CD4-positive, alpha-beta T cell treated with Interleukin-12 subunit alpha and Interleukin-12 subunit beta, for 1 hour (primary cell): ENCODE measurements at regions not wholly inside any gene's neighbourhood (a gene's known extent, or its start where the extent isn't known, plus 50 kb on each side); places are given as distances from the start of the nearest gene placed in this dataset.
"Not testable (repeated sequence)": the region's sequence is repeated elsewhere in the genome, so short reads cannot be mapped to it uniquely, and the experiment has no call there.

Experiments
- DNase-seq: peaks from one replicate; pipeline ENCODE4 v3.0.0-alpha.2; 2020

DNA sequence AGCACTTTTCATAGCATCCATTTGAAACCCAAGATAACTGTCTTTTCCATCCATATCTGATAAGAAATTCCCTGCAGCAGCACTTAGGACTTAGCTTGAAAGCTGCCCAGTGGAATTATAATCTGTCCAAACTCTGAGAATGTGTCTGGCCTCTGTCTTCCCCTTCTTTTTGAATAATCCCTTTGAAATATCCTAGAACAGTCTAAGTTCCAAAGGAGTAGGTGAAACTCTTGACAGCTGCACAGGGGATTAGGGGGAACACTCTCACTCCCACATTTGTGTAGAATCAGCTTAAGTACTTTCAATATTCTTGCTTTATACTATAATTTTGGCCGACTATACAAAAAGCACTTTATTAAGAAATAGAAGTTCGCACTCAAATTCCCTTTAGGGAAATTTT, 157.7 kb downstream of the PAPSS1 start:
- no peak for DNase-seq

DNA sequence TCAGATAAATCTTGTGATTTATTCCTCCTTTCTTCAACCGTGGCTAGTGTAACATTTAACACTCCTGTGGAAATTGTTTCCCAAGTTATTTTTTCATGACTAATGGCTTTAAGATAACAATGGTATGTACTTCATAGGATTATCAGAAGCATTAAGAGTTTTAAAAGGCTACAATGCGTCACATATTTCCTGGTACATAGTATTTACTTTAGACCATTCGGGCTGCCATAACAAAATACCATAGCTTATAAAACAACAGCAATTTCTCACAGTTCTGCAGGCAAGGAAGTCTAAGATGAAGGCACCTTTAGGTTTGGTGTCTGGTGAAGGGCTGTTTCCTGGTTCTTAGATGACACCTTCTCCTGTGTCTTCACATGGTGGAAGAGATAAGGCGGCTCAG, 158.6 kb downstream of the PAPSS1 start:
- no peak for DNase-seq

DNA sequence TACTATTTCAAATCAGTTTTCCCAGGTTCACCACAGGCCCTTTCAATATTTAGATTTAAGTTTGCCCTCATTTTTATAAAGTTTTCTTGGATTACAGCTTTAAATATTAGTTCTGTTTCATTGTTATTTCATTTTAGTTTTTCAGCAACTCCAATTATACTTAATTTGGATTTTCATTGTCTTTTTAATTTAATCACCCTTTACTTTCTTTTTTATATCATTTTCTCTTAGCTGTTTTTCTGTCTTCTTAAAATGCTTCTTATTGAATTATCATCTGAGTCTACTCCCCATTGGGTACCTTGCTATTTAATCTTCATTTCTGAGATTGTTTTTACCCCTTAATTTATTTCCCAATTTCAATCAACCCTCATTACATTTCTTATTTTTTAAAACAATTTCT, 160.4 kb downstream of the PAPSS1 start:
- no peak for DNase-seq

DNA sequence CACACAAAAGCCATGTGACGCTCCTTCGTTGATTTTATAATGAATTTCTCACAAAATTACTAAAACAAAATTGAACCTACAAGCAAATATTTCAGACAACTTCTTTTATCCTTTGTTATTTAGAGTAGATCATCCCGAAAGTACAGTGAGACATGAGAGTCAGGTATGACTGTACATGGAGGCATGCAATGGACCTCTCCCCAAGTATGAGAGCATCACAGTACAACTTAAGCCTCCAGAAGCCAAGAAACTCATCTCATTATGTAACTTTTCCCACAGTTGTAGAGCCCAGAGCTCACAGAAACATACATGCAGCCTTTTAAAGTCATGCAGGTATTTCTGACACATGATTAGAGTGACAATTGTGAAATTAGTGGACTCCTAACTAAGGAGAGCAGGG, 167.7 kb downstream of the PAPSS1 start:
- DNase-seq, result no peak

DNA sequence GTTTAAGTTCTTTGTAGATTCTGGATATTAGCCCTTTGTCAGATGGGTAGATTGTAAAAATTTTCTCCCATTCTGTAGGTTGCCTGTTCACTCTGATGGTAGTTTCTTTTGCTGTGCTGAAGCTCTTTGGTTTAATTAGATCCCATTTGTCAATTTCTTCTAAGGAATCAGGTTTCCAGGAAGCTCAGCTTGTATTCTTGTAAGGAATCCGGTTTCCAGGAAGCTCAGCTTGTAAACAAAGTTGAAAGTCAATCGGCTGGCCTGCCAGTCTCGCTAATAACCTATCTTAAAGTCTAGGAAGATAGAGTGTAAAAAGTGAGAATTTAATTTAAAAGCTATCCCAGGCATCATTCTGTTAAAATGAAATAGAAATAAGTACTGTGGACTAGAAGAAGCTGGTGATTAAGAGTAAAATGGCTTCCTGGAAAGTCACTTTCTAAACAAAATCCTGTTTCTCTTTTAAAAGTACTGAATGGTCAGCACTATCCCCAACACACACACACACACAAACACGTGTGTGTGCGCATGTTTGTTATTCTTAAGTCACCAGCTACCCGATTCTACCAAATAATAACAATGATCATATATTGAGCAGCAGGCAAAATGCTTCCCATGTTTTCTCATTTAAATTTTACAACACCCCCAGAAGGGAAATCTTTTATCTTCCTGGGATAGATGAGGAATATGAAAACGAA, 171.7 kb downstream of the PAPSS1 start:
- no peak for DNase-seq

DNA sequence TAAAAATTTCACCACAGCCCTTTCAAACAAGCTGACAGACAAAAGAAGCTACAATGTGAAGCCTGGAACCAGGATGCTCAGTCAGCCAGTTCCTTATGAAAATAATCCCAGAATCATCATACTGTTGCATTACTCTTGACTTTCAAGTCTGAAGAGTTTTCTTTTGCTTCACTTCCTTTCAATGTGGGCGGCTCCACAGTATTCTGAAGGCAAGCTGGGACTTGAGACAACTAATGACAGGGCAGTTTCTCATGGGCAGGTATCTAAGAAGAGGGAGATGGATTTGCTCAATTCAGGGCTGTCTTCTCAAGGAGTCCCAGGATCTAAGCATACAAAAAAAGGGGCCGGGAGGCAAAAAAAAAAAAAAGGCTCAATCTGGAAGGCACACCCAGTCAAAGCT, 173.4 kb downstream of the PAPSS1 start:
- no peak for DNase-seq

DNA sequence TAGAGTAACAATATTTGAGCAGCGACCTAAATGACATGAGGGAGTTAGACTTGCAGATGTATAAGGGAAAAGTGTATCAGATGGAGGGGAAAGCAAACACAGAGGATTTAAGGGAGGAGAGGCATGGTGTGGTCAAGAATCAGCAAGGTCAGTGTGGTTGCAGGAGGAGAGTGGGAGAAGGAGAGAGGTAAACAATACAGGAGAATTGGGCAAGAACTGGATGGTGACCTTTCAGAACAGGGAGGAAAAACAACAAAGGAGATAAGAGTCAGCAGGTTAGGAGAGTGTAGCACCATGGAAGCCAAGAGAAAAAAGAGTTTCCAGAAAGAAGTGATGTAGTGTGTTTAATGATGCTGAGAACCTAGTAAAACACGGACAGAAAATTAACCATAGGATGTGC, 178.5 kb downstream of the PAPSS1 start:
- DNase-seq, result no peak

DNA sequence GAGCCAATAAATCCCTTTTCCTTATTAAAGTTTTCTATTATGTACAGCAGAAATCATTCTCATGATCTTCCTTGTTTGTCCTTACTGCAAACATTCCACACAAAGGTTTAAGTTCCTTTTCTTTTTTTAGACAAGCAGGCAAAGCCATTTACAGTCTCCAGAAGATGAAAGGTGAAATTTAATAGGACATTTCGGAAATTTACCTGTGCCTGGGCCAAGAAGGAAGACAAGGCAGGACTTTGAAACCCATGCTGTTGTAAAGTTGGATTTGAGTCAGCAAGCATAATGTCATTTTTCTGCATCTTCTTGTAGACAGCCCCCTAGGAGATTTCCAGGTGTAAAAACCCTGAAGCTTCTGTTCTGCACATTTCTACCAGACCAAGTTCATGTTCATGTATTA, 188.1 kb downstream of the PAPSS1 start:
- DNase-seq, result no peak

DNA sequence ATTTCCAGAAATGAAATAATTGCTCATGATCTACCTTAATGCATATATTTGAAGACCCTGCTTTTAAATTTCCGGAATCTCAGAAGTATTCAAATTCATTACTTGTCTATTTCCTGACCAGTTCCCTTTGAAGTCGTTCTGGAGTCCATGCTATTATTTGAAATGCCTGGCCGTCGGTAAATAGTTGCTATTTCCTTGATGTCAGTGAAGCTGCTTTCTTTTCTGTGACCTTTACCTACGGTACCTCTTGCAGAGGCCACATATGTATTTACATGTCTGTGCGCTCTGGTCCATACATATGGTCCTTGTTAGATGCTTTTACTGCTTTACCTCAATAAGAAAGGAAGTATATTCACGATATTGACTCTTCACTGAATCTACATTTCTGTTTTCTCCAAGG, 199.7 kb downstream of the PAPSS1 start:
- DNase-seq, result no peak

DNA sequence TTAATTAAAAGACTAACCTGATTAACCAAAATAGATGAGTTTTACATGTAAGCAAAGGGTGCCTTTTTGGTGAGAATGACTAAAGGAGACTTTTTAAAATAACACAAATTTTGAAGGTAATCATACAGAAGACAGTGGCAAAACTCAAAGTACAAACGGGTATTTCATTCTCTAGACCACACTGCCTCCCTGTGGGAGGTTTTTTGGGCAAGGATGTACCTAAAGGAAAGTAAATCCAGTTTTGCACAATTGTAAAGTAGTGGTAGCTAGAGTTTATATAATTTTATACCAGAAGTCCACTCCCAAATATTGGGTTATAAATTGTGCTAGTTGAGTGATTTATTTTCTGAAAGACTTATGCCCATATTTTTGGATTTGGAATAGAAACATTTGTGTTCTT, 201.0 kb downstream of the PAPSS1 start:
- no peak for DNase-seq

DNA sequence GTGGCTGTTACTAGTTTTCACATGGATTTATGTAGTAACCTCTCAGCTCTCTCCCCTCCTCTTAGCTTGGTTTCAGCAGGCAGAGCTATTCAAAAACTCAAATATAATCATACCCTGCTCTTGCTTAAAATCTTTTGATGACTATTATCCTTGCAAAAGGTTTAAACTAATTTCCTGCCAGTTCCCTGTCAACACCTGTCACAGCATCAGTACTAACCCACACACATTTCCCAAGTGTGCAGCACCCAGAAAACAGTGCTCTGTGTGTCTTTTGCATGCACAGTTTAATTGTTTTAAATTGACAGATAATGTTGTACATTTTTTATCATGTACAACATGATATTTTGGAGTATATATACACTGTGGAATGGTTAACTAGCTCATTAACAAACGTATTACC, 202.0 kb downstream of the PAPSS1 start:
- no peak for DNase-seq

DNA sequence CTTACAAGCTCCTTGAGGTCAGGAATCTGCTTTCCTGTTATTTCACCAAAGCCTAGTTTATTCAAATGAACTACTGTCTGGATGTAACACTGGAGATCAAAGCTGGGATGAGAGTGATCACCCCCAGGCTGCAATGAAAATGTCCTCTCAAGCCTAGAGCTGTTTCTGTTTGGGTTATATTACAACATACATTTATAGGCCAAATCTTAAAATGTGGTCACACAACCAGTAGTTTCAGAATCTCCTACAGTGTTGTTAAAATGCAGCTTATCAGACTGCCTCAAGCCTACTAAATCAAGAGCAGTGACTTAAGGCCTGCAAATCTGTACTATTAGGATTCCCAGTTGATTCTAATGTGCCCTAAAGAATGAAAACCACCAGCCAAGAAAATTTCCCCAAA, 207.5 kb downstream of the PAPSS1 start:
- DNase-seq, result no peak

DNA sequence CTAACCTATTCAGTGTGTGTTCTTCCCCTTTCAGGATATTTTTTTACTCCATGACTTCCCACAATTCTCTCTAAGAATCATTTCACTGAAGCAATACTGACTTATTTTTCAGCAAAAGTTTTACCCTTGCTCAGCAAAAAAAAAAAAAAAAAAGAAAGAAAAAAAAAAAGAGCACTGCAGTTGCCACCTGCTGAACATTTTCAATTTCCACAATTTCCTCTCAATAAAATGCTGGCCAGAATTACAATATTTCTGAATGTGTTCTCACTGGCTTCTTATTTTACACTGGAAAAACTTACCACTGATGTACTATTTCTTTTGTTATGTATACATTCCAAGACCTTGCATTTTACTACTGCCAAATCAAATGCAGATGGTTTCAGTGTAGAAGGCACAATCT, 210.4 kb downstream of the PAPSS1 start:
- DNase-seq, result no peak

DNA sequence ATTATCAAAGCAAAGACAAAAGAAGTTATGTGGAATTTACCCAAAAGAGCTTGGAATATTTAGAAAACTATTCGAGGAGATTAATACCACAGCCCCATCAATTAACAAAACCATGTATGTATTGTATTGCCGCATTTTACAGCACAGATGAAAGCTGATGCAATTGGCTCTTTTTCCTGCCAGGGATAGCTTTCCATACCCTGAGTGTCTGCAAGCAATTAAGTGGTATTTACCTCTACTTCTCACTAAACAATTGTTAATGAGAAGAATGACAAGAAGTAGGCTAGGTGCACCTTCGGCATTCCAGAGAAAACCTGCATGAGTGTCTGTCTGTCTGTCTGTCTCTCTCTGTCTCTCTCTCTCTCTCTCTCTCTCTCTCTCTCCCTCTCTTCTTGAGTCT, 219.5 kb downstream of the PAPSS1 start:
- DNase-seq, result no peak

DNA sequence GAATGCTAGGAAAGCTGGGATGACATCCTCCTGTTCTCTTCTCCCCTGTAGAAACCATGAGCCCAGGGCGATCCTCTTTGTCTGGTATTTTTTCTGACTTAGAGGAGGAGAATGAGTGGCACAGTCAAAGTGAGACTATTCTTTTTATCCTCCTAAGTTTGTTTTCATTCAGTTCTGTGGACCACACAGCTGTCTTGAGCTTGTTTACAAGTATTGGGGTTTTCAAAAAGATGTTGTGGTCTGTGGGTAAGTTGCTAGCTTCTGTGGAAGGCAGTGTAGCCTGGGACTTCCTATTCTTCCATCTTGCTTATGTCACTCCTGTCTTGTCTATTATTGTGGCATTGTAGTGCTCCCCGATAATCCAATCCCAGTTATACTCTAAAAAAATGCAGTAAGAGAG, 223.0 kb downstream of the PAPSS1 start:
- DNase-seq, result no peak

DNA sequence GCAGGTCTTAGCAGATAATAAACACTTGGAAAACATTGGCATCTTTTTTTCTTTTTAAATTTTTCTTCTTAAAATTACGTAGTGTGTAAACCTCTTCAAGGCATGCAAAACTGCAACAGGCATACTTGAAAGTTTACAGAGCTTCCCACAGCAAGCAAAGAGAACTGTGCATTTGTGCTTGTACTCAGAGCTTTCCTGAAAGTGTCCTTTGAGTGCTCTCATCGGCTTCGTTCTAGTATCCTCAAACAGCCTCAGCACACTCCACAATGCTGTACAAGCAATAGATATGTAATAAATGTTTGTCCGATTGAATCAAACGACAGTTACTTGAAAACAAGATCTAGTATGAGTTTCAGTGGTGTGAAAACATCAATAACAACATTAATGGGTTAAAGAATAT, 227.5 kb downstream of the PAPSS1 start:
- DNase-seq, result no peak

DNA sequence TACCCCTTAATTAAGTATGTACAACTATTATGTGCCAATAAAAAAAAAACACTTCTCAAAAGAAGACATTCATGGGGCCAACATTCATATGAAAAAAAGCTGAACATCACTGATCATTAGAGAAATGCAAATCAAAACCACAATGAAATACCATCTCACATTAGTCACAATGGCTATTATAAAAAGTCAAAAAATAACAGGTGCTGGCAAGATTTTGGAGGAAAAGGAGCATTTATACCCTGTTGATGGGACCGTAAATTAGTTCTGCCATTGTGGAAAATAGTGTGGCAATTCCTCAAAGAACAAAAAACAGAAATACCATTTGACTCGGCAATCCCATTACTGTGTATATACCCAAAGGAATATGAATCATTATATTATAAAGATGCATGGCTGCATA, 229.9 kb downstream of the PAPSS1 start:
- DNase-seq, result no peak

DNA sequence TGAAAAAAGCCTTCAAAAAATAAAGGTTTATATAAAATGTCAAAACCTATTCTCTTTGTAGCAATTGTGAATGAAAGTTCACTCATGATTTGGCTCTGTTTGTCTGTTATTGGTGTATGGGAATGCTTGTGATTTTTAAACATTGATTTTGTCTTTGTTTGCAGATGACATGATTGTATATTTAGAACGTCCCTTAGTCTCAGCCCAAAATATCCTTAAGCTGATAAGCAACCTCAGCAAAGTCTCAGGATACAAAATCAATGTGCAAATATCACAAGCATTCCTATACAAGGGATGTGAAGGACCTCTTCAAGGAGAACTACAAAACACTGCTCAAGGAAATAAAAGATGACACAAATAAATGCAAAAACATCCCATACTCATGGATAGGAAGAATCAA, 236.4 kb downstream of the PAPSS1 start:
- not testable (repeated sequence) for DNase-seq

DNA sequence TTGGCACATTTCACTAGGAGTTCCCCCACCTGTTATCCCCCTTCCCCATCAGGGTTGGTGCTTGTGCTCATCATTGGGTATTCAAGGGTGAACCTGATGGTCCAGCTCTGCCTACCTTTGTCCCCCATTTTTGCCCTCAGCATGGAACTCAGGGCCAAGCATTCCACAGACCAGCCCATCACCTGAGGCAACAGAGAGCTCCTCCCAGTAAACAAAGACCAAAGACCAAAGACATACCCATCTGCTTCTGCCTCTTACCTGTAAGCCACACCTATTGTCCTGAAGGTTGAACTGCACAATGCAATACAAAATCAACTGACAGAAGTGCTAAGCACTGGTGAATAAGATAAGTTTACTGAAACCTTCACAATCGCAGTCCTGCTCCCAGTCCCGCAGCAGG, 237.5 kb downstream of the PAPSS1 start:
- no peak for DNase-seq

DNA sequence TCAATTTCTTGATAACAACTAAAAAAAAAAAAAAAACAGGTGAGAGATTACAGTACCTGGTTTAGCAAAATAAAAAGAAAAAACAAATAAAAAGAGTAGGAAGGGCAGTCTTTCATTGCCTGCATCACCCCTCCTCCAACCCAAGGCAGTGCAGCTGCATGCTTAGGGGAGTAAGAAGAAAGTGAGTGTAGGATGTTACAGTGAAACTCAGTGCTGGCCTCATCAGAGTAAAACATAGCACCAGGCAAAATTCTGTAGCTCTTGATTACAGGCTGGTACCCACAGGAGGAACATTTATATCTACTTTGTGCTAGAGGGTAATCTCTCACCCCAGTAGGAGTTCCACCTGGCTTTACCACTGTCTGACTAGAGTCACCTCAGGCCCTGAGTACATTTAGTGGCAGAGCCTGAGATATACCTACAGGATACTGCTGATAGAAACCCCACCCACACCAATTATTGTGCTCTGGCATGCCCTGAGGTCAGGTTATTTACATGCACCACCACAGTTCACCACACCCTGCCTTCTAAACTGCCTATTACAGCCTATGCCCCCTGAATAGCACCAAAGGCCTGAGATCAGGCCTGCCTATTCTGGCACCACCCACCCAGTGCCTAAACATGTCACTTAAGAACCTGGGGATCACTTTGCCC, 241.6 kb downstream of the PAPSS1 start:
- no peak for DNase-seq

DNA sequence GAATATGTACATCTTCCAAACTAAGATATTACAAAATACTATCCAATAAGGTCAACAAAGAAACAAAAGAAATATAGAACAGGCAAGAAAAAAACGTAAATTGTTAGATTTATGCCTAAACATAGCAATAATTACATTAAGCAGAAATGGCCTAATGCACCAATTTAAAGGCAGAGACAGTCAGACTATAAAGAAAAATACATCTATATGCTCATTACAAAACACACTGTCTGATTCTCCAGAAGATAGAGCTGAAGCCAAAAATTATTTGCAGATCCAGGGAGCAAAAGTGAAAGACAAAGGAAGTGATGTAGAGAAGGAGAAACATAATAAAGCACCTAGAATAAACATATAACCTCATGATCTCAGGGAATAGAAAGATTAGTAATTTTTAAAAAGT, 246.9 kb downstream of the PAPSS1 start:
- DNase-seq, result no peak

DNA sequence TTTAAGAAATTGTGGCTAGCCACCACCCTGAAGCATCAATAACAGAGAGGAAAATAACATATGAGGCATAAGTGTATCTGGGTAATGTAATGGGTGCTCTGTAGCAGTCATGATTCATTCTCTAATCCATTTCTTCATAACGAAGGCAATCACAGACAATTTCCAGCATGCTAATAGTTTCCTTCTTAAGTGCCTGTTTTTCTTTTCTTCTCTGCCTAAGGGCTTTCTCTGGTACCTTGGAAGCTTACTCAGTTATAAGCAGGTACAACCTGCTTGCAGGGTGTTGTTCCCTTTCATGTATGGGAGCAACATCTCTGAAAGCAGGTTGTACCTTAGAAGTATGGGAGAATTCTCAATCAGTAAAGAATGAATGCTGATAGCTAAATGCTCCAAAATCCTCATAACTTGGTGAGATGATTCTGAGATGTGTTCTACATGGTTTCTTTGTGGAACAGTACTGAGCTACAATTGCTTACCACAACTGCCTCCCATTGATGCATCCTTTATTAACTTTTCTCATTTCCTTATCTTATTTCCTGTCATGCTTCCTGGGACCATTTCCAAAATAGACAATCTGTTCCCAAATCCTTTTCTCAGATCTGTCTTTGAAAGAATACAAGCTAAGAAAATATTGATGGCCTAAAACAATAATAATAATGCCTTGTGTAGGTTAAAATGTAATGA, 247.6 kb downstream of the PAPSS1 start:
- no peak for DNase-seq

DNA sequence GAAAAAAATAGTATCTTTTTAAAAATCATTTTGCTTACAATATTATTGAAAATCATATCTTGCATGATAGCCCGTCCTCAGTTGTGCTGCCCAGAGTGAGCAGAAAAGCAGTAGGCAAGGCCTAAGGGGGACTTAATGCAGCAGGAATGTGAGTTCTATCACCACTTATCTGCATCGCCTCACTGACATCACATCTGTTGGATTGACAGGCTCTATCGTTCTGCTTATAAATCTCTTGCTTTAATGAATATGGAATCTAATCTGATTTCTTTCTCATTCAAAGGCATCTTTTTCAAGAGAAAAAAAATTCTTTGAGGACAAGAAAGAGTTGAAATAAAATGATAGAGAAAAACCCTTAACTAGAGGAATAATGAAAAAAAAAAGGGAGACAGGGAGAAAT, 249.9 kb downstream of the PAPSS1 start:
- no peak for DNase-seq

DNA sequence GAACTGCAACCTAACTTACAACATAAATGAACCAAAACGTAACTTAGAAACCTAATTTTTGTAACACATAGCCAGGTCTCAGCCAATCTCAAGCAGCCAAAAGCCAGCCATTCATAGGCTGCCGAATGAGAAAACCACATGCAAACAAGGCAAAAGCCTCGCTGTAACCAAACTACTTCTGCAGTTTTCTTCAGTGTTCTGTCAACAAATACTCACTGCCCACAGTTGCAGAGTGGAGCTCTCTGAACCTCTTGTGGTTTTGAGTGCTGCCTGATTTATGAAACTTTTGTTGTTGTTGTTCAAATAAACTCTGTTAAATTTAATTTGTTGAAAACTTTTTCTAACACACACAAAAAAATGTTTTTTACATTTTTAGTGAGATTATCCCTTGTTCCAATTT, 251.2 kb downstream of the PAPSS1 start:
- no peak for DNase-seq

DNA sequence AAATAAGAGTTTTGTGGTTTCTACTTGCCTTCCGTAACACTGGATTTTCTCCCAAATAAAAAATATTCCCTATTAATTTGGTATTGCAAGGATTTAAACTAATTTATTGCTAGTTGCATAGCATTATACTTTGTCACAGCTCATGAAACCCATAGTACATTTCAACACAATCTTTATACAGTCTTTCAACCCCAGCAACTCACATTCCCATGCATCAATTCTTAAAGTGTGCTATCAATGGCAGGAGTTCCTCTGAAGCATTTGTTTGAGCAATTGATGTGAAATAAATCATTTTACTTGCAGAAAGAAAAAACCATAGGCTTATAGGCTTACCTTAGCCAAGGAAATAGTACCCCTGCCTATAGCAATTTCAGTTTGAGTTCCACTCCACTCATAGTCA, 251.9 kb downstream of the PAPSS1 start:
- no peak for DNase-seq
